ENCODE measurements at regions not wholly inside any gene's neighbourhood (a gene's known extent, or its start where the extent isn't known, plus 50 kb on each side); places are given as distances from the start of the nearest gene placed in this dataset.

- TF ChIP-seq CTCF (IDR thresholded peaks at IDR 0.05; ENCODE audit: poor library complexity, severe bottlenecking) (no peak), POLR2AphosphoS5 (IDR thresholded peaks at IDR 0.05) (no peak)
These were observed 100.9 kb upstream of the PHYHIPL start for GRCh38 chr10:59075576-59075975.
